GM11168 (cell line): ENCODE measurements at regions not wholly inside any gene's neighbourhood (a gene's known extent, or its start where the extent isn't known, plus 50 kb on each side); places are given as distances from the start of the nearest gene placed in this dataset.

Experiments
- in situ Hi-C: fragments of 300-500 bp; cut with MboI; formaldehyde crosslinking; loops from one replicate; pipeline ENCODE4 v1.12.0; 2022; ENCODE audit warnings: low sequenced_read_pairs; ENCODE audit not compliant: unreplicated experiment

GRCh38 chr6:156618600-156619205 is 158.5 kb upstream of the ARID1B start:
- in situ Hi-C loops = no loop called here

GRCh38 chr6:156617941-156618340 is 159.2 kb upstream of the ARID1B start:
- in situ Hi-C loops = no loop called here

- in situ Hi-C loops = no loop called here
Measured at GRCh38 chr6:156617376-156617775, 159.8 kb upstream of the ARID1B start.

GRCh38 chr6:156616495-156616894 is 160.7 kb upstream of the ARID1B start:
- in situ Hi-C loops = no loop called here

GRCh38 chr6:156613996-156614395 is 163.2 kb upstream of the ARID1B start:
- in situ Hi-C loops = no loop called here

GRCh38 chr6:156612361-156612760 is 164.8 kb upstream of the ARID1B start:
- in situ Hi-C loops = no loop called here

- in situ Hi-C loops = no loop called here
Measured at GRCh38 chr6:156602066-156602385, 175.2 kb upstream of the ARID1B start.

GRCh38 chr6:156601152-156602065 is 175.8 kb upstream of the ARID1B start:
- in situ Hi-C loops = no loop called here

- in situ Hi-C loops = no loop called here
Measured at GRCh38 chr6:156600678-156601077, 176.5 kb upstream of the ARID1B start.

GRCh38 chr6:156599978-156600590 is 177.1 kb upstream of the ARID1B start:
- in situ Hi-C loops = loop anchor here (5.0 kb wide), 1 partner anchor 62 kb away; no protein-coding TSS in a partner anchor

GRCh38 chr6:156599366-156599765 is 177.8 kb upstream of the ARID1B start:
- in situ Hi-C loops = loop anchor here (5.0 kb wide), 1 partner anchor 63 kb away; no protein-coding TSS in a partner anchor

GRCh38 chr6:156598855-156599180 is 178.4 kb upstream of the ARID1B start:
- in situ Hi-C loops = loop anchor here (5.0 kb wide), 1 partner anchor 63 kb away; no protein-coding TSS in a partner anchor

- in situ Hi-C loops = loop anchor here (5.0 kb wide), 1 partner anchor 64 kb away; no protein-coding TSS in a partner anchor
Measured at GRCh38 chr6:156598071-156598854, 178.9 kb upstream of the ARID1B start.

- in situ Hi-C loops = loop anchor here (5.0 kb wide), 1 partner anchor 65 kb away; no protein-coding TSS in a partner anchor
Measured at GRCh38 chr6:156597095-156597494, 180.1 kb upstream of the ARID1B start.

- in situ Hi-C loops = loop anchor here (5.0 kb wide), 1 partner anchor 67 kb away; no protein-coding TSS in a partner anchor
Measured at GRCh38 chr6:156595476-156595875, 181.7 kb upstream of the ARID1B start.

- in situ Hi-C loops = no loop called here
Measured at GRCh38 chr6:156593893-156594292, 183.3 kb upstream of the ARID1B start.

GRCh38 chr6:156593127-156593526 is 184.1 kb upstream of the ARID1B start:
- in situ Hi-C loops = no loop called here

- in situ Hi-C loops = no loop called here
Measured at GRCh38 chr6:156590482-156590881, 186.7 kb upstream of the ARID1B start.

- in situ Hi-C loops = no loop called here
Measured at GRCh38 chr6:156589281-156589680, 187.9 kb upstream of the ARID1B start.

- in situ Hi-C loops = no loop called here
Measured at GRCh38 chr6:156587751-156588301, 189.4 kb upstream of the ARID1B start.
